Left lobe of liver (tissue), 2 donors: ENCODE measurements at regions not wholly inside any gene's neighbourhood (a gene's known extent, or its start where the extent isn't known, plus 50 kb on each side); places are given as distances from the start of the nearest gene placed in this dataset.

Experiments used
- ATAC-seq: fragments of 200-7000 bp; cut with Tn5 transposase; one replicate; pipeline ENCODE4 v1.9.1; 2020; ENCODE audit warnings: mild to moderate bottlenecking, moderate library complexity
- DNase-seq: peaks from one replicate; pipeline ENCODE4 v3.0.0-alpha.2; 2020; ENCODE audit warnings: low spot score
- donor health status: DM: no; HTN: no; CAD: no; lungs with moderate emphysema.
- donor health status: DM: no; HTN: yes; CAD: no.

GRCh38 chr10:3016016-3016415 is 51.3 kb upstream of the PFKP start:
- DNase-seq (no peak), ATAC-seq (no peak)

GRCh38 chr10:3014968-3015367 is 52.4 kb upstream of the PFKP start:
- DNase-seq: no peak
- ATAC-seq: no peak

- DNase-seq: no peak
- ATAC-seq: no peak
Measured at GRCh38 chr10:3012223-3012622, 55.1 kb upstream of the PFKP start.

DNA sequence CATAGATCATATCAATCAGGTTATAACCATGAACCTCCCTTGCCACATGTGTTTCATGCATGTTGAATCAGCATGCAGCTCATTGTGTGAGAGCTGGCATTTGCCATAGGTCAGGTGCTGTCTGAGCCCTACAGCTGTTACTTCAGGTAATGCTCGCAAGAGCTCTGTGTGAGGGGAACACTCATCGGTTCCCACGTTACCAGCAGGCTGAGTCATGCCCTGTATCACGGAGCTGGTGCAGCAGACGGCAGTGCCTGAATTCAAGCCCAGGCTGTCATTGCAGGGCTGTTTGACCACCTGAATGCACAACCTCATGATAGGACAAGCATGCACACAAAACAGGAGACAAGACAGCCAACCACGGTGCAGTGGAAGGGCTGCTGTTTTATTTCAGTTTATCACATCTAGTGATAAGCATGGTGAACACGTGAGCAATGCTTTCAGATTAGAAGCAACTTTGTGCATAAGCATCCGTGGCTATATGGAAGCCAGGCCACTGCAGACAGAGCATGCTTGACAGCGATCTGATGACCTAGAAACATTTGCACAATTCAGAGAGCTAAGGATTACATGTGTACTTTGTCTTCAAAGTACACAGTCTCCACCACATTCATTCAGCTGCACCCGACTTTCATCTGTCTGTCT is 56.4 kb upstream of the PFKP start:
- no peak for DNase-seq
- ATAC-seq: no peak

DNA sequence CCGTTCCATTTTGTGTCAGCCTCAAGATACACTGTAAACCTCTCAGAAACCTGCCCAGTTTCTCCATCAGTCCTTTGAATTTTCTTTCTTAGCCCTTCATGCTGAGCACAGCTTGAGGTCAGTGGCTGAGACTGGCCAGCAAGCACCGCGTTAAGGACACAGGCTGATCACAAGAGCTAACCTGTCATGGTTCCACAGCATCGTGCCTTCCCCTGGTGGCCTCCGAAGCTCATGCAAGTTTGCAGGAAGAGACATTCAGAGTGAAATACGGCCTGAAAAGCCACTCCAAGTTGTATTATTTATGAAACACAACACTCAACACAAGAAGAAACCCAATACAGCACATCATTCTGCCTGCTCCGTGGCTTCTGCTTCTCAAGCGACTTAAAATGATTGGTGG is 57.0 kb upstream of the PFKP start:
- DNase-seq (no peak), ATAC-seq (no peak)

GRCh38 chr10:3009341-3009740 is 58.0 kb upstream of the PFKP start:
- ATAC-seq (no peak), DNase-seq (no peak)

- DNase-seq (no peak), ATAC-seq (no peak)
Measured at GRCh38 chr10:3008518-3009195, 58.7 kb upstream of the PFKP start.

DNA sequence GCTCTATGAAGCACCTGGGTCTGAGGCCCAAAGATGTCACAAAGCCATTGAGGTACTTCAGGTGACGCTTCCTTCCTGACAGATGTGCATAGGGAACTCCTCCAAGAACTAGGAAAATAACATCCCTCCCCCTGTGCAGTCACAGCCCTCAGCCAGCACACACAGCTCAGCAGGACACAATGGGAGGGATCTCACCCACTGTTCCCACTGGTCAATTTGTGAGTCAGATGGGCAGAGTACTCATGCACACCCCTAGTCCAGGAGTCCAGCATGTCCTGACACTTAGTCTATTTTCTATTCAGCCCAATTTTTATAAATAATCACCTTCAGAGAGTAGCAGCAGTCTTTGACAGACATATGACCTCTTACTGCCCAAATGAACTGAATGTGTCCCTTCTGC is 60.7 kb upstream of the PFKP start:
- DNase-seq: no peak
- ATAC-seq: no peak

- ATAC-seq: no peak
Measured at GRCh38 chr10:3006093-3006492, 61.3 kb upstream of the PFKP start.

DNA sequence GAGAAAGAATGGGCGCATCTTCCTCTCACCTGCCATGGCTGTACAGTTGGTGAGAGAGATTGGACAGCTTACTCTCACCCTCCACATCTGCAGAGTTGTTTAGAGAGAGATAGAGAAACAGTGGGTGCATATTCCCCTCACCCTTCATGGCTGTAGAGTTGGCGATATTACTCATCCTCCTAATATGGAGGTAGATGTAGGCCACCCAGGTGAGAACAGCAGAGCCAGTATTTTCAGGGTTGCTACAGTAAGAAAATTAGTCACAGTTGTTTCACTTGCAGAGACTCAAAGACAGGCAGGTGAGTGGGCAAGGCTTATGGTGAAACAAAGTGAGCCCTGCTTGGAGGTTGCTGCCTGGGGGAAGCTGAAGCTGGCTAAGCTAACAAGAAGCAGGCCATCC is 65.0 kb upstream of the PFKP start:
- ATAC-seq (no peak), DNase-seq (no peak)

More at GRCh38 chr10:3006093-3006492, 61.3 kb upstream of the PFKP start:
- DNase-seq: no peak

DNA sequence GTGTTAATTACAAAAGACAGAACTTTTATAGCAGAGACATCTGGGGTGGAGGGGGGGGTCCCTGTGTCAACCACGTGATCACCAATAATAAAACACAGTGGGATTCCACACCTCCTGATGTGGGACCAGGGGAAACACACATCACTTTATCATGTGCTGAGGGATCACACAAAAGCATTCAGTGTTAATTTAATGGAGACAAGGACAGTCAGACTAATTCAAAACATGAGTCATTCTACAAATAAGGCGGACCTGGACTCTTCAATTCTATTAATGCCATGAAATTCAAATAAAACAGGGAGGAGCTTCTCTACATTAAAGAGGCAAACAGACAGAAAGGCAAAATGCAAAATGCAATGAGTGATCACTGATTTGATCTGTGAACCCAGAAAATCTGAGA is 67.3 kb upstream of the PFKP start:
- DNase-seq (no peak), ATAC-seq (no peak)

- ATAC-seq (no peak), DNase-seq (no peak)
Measured at GRCh38 chr10:2994221-2994961, 73.0 kb upstream of the PFKP start.

GRCh38 chr10:2993636-2994035 is 73.7 kb upstream of the PFKP start:
- ATAC-seq (no peak), DNase-seq (no peak)

- no peak for ATAC-seq
- DNase-seq: no peak
Measured at GRCh38 chr10:2992401-2993198, 74.7 kb upstream of the PFKP start.

DNA sequence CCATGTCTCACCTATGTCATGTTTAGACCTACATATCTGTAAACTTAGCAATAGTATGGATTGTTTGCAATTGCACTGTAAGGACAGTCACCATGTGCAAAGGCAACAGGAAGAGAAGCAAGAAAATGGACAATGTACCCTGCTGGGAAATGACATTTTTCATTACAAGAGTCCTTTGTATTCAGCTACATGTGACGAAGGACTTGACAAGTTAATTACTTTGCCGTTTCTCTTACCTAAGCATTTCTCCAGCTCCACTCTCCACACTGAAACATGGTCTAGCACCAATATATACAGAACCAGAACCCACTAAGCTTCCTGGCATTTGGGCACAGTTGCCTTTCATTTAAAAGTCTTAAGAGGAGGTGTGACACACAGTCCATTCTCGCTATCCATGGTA is 76.6 kb upstream of the PFKP start:
- ATAC-seq (no peak), DNase-seq (no peak)

- ATAC-seq: no peak
- DNase-seq: no peak
Measured at GRCh38 chr10:2989292-2989947, 77.9 kb upstream of the PFKP start.

- DNase-seq (no peak), ATAC-seq (no peak)
Measured at GRCh38 chr10:2987185-2987768, 80.1 kb upstream of the PFKP start.

DNA sequence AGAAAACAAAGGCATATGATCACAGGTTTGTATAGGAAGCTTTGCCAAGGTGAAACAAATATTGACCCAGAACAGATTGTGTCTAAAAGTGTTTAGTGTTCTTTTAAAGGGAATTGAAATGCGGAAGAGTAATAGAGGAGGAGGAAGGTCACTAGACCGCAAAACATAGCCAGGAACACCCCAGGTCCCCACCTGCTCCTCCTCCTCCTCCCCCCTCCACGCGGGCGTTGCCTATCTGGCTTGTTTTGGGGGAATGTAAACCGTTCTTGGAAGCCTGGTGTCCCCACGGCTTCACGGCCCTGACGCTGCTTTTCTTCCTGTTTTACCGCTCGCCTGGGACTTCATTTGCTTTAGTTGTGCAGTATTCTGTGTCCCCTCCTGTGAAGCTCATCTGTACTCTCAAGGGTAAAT is 81.0 kb upstream of the PFKP start:
- DNase-seq: no peak
- no peak for ATAC-seq

DNA sequence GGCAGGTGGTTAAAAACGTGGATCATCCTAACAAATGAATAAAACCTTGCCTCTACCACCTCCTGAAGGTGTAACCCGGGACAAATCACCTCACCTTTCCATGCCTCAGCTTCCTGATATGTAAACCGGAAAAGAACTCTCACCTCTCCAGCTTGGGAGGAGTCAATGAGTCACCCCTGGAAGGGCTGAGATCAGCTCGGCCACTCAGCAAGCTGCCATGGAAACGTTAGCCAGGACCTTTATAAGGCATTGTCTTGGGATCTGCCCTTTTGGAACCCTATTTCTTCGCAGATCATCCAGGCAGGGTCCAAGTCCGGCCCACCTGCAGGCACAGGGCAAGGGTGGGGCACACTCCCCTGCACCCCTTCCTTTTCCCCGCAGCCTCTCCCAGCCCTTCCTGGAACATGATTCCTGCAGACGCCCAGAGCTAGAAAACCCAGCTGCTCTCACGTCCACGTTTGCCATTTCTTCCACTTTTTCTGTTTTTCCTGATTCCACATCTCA is 81.6 kb upstream of the PFKP start:
- DNase-seq (no peak), ATAC-seq (no peak)

- ATAC-seq (no peak), DNase-seq (no peak)
Measured at GRCh38 chr10:2984682-2985081, 82.7 kb upstream of the PFKP start.
